ENCODE measurements at regions not wholly inside any gene's neighbourhood (a gene's known extent, or its start where the extent isn't known, plus 50 kb on each side); places are given as distances from the start of the nearest gene placed in this dataset.
"Not testable (repeated sequence)": the region's sequence is repeated elsewhere in the genome, so short reads cannot be mapped to it uniquely, and the experiment has no call there.

GRCh38 chr13:93007928-93008327 lies 218.7 kb upstream of the GPC6 start:
- no peak for DNase-seq (ENCODE audit: low read depth in 4 of 4, low spot score in 3 of 4)

DNA sequence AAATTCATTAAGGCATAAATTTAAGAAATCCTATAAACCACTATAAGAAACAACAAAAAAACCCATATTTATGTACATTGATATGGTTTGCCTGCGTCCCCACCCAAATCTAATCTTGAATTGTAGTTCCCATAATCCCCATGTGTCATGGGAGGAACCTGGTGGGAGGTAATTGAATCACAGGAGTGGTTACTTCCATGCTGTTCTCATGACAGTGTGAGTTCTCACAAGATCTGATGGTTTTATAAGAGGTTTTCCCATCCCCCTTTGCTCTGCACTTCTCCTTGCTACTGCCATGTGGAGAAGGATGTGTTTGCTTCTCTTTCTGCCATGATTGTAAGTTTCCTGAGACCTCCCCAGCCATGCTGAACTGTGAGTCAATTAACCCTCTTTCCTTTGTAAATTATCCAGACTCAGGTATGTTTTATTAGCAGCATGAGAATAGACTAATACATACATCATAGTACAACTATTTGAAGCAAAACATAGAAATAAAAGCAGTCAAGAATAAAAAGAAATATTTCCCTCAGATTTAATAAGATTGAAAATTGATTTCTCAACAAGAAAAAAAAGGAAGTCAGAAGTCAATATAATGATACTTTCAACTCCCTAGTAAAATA lies 209.0 kb upstream of the GPC6 start:
- DNase-seq (ENCODE audit: low read depth in 4 of 4, low spot score in 3 of 4): no peak

DNA sequence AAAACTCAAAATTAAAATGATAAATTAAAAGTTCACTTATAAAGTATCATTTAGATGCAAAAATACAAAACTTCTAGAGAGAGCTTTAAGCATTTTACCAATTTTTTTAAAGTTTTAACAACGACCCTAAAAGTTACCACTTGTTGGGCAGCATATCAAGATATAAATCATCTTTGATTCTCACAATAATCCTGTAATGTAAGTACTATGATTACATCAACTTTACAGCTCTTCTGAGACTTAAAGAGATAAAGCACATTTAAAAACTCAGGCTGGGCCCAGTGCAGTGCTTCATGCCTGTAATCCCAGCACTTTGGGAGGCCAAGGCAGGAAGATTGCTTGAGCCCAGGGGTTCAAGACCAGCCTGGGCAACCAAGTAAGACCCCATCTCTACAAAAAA lies 202.7 kb upstream of the GPC6 start:
- DNase-seq (ENCODE audit: low read depth in 4 of 4, low spot score in 3 of 4): no peak

DNA sequence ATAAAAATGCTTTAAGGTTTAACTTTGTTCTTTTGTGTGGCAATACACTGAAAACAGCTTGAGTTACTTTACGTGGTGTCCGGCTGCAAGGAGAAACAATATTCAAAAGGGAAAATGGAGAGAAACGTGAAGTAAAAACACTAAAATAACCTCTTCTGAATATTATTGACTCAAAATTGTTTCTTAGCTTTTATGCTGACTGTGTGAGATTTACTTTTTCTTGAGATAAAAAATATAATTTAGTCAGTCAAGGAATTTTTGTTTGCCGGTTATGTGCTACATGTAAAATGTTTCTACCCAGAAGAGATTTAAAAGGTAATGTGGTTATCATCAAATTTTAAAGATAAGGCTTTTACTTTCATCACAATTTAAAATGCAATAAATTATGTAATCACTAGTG lies 200.6 kb upstream of the GPC6 start:
- DNase-seq (ENCODE audit: low read depth in 4 of 4, low spot score in 3 of 4): no peak

GRCh38 chr13:93029536-93029935 lies 197.1 kb upstream of the GPC6 start:
- no peak for DNase-seq (ENCODE audit: low read depth in 4 of 4, low spot score in 3 of 4)

DNA sequence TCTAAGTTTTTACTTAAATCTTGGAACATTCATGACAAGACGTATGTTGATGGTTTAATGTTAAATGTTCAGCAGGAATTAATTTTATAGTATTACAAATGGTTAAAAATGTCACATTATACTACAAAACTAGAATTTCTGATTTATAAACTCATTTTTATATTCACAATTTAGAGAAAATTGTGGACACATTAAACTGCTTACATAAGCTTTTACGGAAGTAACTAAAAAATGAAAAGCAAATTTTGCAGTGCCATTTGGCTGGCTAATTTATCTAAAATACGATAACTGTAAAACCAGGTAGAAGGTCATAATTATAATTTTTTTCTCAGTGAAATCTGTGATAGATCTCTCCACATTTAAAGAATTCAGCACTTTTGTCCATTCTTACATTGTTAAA lies 190.2 kb upstream of the GPC6 start:
- DNase-seq (ENCODE audit: low read depth in 4 of 4, low spot score in 3 of 4): no peak

DNA sequence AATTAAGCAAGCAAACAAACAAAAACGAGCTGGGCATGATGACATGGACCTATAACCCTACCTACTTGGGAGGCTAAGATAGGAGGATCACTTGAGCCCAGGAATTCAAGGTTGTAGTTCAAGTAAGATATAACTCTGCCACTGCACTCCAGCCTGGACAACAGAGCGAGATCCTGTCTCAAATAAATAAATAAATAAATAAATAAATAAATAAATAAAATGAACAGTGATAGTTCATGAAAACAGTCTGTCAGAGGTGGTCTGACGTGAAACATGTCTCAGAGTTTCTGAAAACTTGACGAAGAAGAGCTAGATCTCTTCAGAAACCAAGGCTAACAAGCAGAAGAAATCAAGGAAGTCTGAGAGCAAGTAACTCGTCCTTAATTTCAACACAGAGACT lies 188.8 kb upstream of the GPC6 start:
- no peak for DNase-seq (ENCODE audit: low read depth in 4 of 4, low spot score in 3 of 4)

- DNase-seq (ENCODE audit: low read depth in 4 of 4, low spot score in 3 of 4): no peak
These were observed 188.4 kb upstream of the GPC6 start for GRCh38 chr13:93038187-93038586.

DNA sequence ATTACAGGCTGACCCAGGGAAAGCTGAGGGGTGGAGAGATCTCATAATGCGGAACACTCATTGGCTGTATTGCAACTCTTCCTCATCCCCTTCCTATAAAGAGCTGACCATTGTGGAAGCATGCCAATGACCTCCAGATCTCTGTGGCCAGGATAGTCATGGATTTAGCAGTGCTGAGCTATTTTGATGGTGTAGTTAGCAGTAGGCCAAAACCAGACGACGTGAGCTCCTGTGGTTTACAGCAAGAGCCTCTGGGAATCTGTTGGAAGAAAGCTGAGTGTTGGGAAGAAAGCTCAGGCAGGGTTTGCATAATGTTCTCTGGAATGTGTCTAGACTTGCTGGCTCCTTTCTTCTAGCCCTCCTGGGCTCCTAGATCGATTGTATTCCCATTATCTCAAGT lies 187.5 kb upstream of the GPC6 start:
- no peak for DNase-seq (ENCODE audit: low read depth in 4 of 4, low spot score in 3 of 4)

DNA sequence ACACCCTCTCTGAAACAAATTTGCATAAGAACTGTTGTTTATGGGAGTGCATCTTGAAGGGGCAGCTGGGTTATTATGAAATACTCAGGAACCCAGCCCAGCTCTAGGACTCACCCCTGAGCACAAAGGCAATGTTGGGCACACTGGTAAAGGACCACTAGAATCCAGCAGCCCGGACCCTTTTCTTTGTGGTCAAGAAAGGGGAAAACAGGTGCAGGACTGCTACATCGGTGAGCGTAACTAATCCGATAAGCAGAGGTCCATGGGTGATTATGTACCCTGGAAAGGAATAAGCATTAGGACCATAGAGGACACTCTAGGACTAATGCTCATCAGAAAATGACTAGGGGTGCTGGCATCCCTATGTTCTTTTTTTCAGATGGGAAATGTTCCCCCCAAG lies 185.0 kb upstream of the GPC6 start:
- DNase-seq (ENCODE audit: low read depth in 4 of 4, low spot score in 3 of 4): not testable (repeated sequence)

DNA sequence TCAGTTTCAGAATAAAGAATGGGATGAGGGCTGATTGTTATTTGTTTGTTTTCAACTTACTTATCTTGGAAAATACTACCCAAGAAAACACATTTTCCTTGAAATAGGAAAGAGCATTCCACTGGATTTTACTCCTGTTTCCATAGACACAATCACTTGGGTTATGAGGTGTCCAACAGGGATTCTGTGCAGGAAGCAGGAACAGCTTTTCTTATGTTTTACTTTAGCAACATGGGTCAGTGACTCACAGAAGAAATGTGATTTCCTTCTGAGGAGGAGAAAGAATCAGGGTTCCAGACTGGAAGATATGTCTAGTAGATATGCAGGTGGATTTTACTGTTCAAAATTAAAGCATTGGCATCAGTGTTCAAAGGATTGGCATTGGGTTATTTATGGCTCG lies 180.8 kb upstream of the GPC6 start:
- no peak for DNase-seq (ENCODE audit: low read depth in 4 of 4, low spot score in 3 of 4)

DNA sequence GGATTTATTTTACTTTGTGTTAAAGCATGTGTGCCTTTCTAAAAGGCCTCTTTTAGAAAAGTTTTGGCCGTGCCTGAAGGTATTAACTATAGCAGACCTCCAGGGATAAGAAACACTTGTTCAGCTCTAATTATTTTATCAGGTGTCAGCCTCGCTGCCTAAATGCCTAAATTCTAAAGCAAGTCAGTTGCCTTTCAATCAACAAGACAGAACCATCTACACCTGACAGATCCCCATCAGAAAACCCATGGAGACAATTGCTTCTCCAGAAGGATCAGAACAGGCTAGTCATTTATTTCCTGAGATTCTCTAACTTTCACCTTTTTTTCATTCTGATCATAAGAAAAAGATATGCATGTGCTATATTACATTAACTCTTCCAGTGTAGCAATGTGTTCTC lies 171.4 kb upstream of the GPC6 start:
- no peak for DNase-seq (ENCODE audit: low read depth in 4 of 4, low spot score in 3 of 4)

DNA sequence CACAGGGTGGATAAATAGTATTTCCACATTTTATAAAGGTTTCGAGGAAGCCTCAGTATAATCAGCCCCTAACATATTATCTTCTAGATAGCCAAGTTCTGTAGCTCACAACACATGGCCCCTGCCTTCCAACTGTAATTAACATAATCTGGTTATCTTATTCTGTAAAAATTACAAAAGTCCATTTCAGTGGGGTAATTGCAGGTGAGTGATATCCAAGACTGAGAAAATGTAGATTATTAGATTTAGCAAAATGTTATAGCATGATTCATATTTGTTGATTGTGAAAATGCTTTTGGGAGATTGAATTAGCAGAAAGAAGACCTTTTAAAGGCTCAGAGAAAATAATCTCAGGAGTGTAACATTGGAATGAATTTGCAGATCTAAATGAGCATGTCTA lies 168.3 kb upstream of the GPC6 start:
- DNase-seq (ENCODE audit: low read depth in 4 of 4, low spot score in 3 of 4): no peak

DNA sequence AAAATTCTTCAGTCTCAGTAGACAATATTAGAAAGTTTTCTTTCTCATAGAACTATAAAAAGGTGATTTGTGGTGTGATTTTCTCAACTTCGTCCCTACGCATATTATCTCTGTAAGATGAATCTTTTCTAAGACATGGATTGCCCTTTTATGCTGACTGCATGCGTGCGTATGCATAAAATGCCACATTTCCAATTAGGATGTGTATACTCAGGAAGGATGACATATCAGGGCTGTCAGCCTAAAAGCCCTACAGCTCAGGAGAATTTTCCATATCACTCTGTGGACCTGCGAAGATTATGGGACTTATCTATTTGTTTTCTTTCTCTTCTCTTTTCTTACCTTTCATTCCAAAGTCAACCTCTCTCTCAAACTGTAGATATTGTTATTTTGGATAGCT lies 166.5 kb upstream of the GPC6 start:
- no peak for DNase-seq (ENCODE audit: low read depth in 4 of 4, low spot score in 3 of 4)

- no peak for DNase-seq (ENCODE audit: low read depth in 4 of 4, low spot score in 3 of 4)
These were observed 160.4 kb upstream of the GPC6 start for GRCh38 chr13:93066187-93066586.

GRCh38 chr13:93079294-93079693 lies 147.3 kb upstream of the GPC6 start:
- DNase-seq (ENCODE audit: low read depth in 4 of 4, low spot score in 3 of 4): no peak

DNA sequence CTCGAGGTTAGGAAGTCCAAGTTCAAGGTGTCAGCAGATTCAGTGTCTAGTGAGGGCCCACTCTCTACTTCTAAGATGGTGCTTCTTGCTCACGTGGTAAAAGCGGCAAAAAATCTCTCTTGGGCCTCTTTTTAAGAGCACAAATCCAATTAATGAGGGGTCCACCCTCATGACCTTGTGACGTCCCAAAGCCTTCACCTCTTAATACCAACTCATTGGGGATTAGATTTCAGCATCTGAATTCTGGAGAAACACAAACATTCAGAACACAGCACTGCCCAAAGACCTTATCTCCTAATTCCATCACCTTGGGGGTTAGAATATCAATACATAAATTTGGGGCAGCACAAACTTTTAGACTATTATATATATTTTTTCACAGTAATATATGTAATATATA lies 146.4 kb upstream of the GPC6 start:
- no peak for DNase-seq (ENCODE audit: low read depth in 4 of 4, low spot score in 3 of 4)

GRCh38 chr13:93080587-93080986 lies 146.0 kb upstream of the GPC6 start:
- DNase-seq (ENCODE audit: low read depth in 4 of 4, low spot score in 3 of 4): no peak

- no peak for DNase-seq (ENCODE audit: low read depth in 4 of 4, low spot score in 3 of 4)
These were observed 140.3 kb upstream of the GPC6 start for GRCh38 chr13:93086329-93086728.

DNA sequence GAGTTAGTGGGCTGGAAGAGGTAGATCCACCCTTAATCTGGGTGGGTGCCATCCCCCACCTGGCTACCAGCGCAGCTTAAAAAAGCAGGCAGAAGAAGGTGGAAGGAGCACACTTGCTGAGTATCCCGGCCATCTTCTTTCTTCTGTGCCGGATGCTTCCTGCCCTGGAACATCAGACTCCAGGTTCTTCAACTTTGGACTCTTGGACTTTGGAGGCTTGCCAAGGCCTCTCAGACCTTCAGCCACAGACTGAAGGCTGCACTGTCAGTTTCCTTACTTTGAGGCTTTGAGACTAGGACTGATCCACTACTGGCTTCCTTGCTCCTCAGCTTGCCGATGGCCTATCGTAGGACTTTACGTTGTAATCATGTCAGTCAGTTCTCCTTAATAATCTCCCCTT lies 127.6 kb upstream of the GPC6 start:
- DNase-seq (ENCODE audit: low read depth in 4 of 4, low spot score in 3 of 4): peak in 1 of 4 donors; percentile 0

DNA sequence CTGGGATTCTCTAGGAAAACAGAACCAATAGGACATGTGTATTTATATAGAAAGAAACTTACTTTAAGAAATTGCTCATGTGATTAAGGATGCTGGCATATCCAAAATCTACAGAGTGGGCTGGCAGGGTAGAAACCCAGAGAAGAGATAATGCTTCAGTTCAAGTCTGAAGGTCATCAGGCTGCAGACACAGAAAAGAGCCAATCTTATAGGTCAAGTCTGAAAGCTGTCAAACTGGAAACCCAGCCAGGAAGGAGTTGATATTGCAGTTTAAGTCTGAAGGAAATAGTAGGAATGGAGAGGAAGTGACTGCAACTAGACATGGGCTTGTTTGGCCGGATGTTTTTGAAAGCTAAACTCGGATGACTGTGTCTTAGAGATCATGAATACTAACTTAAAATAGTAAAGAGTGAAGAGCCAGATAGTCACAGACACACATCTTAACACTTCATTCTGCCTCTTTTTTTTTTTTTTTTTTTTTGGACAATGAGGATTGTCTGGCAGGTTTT lies 125.3 kb upstream of the GPC6 start:
- DNase-seq (ENCODE audit: low read depth in 4 of 4, low spot score in 3 of 4): no peak

GRCh38 chr13:93104270-93104669 lies 122.3 kb upstream of the GPC6 start:
- DNase-seq (ENCODE audit: low read depth in 4 of 4, low spot score in 3 of 4): no peak

GRCh38 chr13:93108111-93108601 lies 118.5 kb upstream of the GPC6 start:
- DNase-seq (ENCODE audit: low read depth in 4 of 4, low spot score in 3 of 4): no peak

All from right renal pelvis (tissue), 4 donors.